GM18870 (cell line): ENCODE measurements at regions not wholly inside any gene's neighbourhood (a gene's known extent, or its start where the extent isn't known, plus 50 kb on each side); places are given as distances from the start of the nearest gene placed in this dataset.

Source experiments
- ATAC-seq: cut with Tn5 transposase; IDR thresholded peaks from one replicate; pipeline ENCODE4 v1.9.1; 2021; ENCODE audit warnings: moderate library complexity; ENCODE audit not compliant: unreplicated experiment

- ATAC-seq: peak; percentile 70
Observed at GRCh38 chrX:100512471-100512870, 72.3 kb upstream of the TNMD start.

- ATAC-seq: no peak
Observed at GRCh38 chrX:100494646-100495370, 84.7 kb upstream of the PCDH19 start.

- no peak for ATAC-seq
Observed at GRCh38 chrX:100491174-100491573, 81.1 kb upstream of the PCDH19 start.

- no peak for ATAC-seq
Observed at GRCh38 chrX:100487795-100488194, 77.7 kb upstream of the PCDH19 start.

- ATAC-seq: no peak
Observed at GRCh38 chrX:100484971-100485370, 74.9 kb upstream of the PCDH19 start.

- ATAC-seq: no peak
Observed at GRCh38 chrX:100479329-100479728, 69.3 kb upstream of the PCDH19 start.

- ATAC-seq: no peak
Observed at GRCh38 chrX:100478714-100479306, 68.7 kb upstream of the PCDH19 start.

GRCh38 chrX:100477958-100478357 lies 67.9 kb upstream of the PCDH19 start:
- no peak for ATAC-seq

GRCh38 chrX:100477467-100477866 lies 67.4 kb upstream of the PCDH19 start:
- ATAC-seq: no peak
